SK-N-SH (cell line): ENCODE measurements at regions not wholly inside any gene's neighbourhood (a gene's known extent, or its start where the extent isn't known, plus 50 kb on each side); places are given as distances from the start of the nearest gene placed in this dataset.

Experiments used
- CTCF ChIP-seq: fragments of 200-600 bp; sonication (generic); IDR thresholded peaks from 2 replicates; pipeline ENCODE4 v1.6.1; 2017; ENCODE audit warnings: antibody characterized with exemption, mild to moderate bottlenecking, moderate library complexity
- EP300 ChIP-seq, 2 experiments: IDR thresholded peaks; 2 replicates each; pipeline versions ENCODE4 v1.4.0 to v1.6.1; 2012; ENCODE audit warnings: borderline replicate concordance in 1 of 2, low read depth in 1 of 2, low read length in 1 of 2
- EZH2phosphoT487 ChIP-seq: fragments of 200-600 bp; sonication (generic); IDR thresholded peaks from 2 replicates; pipeline ENCODE4 v1.6.1; 2017; ENCODE audit warnings: low read depth, mixed run types, mild to moderate bottlenecking, antibody characterized with exemption, moderate library complexity, borderline replicate concordance
- FOXJ3 ChIP-seq: sonication (generic); formaldehyde crosslinking; IDR thresholded peaks from 2 replicates; pipeline ENCODE4 v1.5.1; 2020; ENCODE audit warnings: mild to moderate bottlenecking, missing genetic modification reagents
- GABPA ChIP-seq: IDR thresholded peaks from 2 replicates; pipeline ENCODE4 v1.4.0; 2012; ENCODE audit warnings: low read depth, mild to moderate bottlenecking
- NRF1 ChIP-seq: IDR thresholded peaks from 2 replicates; pipeline ENCODE4 v1.6.1; 2012; ENCODE audit warnings: low read depth, mild to moderate bottlenecking, low read length
- RAD21 ChIP-seq: IDR thresholded peaks from 2 replicates; pipeline ENCODE4 v1.6.1; 2012; ENCODE audit warnings: mild to moderate bottlenecking, low read length
- YY1 ChIP-seq: IDR thresholded peaks from 2 replicates; pipeline ENCODE4 v1.4.0; 2012; ENCODE audit warnings: low read depth, mild to moderate bottlenecking
- TF ChIP-seq, protein P1 (sequence below): IDR thresholded peaks from 2 replicates; pipeline ENCODE4 v1.6.1; 2012; ENCODE audit warnings: mild to moderate bottlenecking, low read depth, low read length, moderate library complexity

DNA sequence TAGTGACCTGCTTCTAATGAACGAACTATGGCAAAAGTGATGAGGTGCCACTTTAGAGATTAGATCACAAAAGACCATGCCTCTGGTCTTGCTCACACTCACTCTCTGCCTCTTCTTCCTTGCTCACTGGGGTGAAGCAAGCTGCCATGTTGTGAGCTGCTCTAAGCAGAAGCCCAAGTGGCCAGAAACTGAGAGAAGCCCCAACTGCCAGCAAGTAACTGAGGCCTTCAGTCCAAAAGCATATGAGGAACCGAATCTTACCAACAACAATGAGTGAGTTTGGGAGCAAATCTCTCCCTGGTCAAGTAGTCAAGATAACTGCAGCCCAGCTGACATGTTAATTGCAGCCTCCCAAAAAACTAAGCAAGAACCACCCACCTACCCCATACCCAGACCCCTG lies 126.0 kb upstream of the ACO1 start:
- TF ChIP-seq CTCF (no peak), FOXJ3 (CRISPR knock-in tag) (no peak), EZH2phosphoT487 (no peak), YY1 (no peak), RAD21 (no peak), NRF1 (no peak), EP300 (IDR thresholded peaks at IDR 0.05; ENCODE audit: borderline replicate concordance in 1 of 2, low read depth in 1 of 2, low read length in 1 of 2) (no peak), GABPA (no peak)
- TF ChIP-seq, protein P1, sequence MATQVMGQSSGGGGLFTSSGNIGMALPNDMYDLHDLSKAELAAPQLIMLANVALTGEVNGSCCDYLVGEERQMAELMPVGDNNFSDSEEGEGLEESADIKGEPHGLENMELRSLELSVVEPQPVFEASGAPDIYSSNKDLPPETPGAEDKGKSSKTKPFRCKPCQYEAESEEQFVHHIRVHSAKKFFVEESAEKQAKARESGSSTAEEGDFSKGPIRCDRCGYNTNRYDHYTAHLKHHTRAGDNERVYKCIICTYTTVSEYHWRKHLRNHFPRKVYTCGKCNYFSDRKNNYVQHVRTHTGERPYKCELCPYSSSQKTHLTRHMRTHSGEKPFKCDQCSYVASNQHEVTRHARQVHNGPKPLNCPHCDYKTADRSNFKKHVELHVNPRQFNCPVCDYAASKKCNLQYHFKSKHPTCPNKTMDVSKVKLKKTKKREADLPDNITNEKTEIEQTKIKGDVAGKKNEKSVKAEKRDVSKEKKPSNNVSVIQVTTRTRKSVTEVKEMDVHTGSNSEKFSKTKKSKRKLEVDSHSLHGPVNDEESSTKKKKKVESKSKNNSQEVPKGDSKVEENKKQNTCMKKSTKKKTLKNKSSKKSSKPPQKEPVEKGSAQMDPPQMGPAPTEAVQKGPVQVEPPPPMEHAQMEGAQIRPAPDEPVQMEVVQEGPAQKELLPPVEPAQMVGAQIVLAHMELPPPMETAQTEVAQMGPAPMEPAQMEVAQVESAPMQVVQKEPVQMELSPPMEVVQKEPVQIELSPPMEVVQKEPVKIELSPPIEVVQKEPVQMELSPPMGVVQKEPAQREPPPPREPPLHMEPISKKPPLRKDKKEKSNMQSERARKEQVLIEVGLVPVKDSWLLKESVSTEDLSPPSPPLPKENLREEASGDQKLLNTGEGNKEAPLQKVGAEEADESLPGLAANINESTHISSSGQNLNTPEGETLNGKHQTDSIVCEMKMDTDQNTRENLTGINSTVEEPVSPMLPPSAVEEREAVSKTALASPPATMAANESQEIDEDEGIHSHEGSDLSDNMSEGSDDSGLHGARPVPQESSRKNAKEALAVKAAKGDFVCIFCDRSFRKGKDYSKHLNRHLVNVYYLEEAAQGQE: no peak
